ENCODE measurements at regions not wholly inside any gene's neighbourhood (a gene's known extent, or its start where the extent isn't known, plus 50 kb on each side); places are given as distances from the start of the nearest gene placed in this dataset.

DNA sequence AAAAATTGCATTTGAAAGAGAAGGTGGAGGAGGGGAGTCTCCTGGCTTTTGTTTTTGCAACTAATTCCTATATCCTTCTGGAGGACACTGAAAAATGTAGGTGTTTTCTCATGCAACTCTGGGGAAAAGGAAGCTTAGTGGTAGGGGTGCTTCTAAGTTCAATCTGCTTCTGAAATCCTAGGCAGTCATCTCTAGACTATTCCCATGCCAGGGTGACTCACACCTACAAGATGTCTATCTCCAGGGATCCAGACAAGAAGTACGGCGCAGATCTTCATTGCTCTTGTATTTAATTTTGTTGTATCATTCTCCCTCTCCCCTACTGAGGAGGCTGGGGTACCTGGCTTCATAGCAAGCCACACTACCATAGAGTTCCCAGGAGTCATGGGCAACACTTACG is 258.8 kb downstream of the PHF14 start:
- peaks cover 52% of the 10 kb centered on the region for H3K4me1 Mint-ChIP-seq
- TF ChIP-seq NANOG (IDR thresholded peaks at IDR 0.05; ENCODE audit: borderline replicate concordance) (no peak), ZNF114 (CRISPR knock-in tag; IDR thresholded peaks at IDR 0.05) (no peak), EZH2phosphoT487 (IDR thresholded peaks at IDR 0.05; ENCODE audit: unreplicated experiment) (no peak), CREB1 (CRISPR knock-in tag; IDR thresholded peaks at IDR 0.05; ENCODE audit: low read depth) (no peak), JUNB (IDR thresholded peaks at IDR 0.05; ENCODE audit: unreplicated experiment) (no peak), ZNF331 (CRISPR knock-in tag; IDR thresholded peaks at IDR 0.05; ENCODE audit: low read depth) (no peak), EZH2 (IDR thresholded peaks at IDR 0.05; ENCODE audit: low read depth, unreplicated experiment) (no peak), POLR2AphosphoS5 (IDR thresholded peaks at IDR 0.05; ENCODE audit: low read depth) (no peak)
- TF ChIP-seq, protein P1, sequence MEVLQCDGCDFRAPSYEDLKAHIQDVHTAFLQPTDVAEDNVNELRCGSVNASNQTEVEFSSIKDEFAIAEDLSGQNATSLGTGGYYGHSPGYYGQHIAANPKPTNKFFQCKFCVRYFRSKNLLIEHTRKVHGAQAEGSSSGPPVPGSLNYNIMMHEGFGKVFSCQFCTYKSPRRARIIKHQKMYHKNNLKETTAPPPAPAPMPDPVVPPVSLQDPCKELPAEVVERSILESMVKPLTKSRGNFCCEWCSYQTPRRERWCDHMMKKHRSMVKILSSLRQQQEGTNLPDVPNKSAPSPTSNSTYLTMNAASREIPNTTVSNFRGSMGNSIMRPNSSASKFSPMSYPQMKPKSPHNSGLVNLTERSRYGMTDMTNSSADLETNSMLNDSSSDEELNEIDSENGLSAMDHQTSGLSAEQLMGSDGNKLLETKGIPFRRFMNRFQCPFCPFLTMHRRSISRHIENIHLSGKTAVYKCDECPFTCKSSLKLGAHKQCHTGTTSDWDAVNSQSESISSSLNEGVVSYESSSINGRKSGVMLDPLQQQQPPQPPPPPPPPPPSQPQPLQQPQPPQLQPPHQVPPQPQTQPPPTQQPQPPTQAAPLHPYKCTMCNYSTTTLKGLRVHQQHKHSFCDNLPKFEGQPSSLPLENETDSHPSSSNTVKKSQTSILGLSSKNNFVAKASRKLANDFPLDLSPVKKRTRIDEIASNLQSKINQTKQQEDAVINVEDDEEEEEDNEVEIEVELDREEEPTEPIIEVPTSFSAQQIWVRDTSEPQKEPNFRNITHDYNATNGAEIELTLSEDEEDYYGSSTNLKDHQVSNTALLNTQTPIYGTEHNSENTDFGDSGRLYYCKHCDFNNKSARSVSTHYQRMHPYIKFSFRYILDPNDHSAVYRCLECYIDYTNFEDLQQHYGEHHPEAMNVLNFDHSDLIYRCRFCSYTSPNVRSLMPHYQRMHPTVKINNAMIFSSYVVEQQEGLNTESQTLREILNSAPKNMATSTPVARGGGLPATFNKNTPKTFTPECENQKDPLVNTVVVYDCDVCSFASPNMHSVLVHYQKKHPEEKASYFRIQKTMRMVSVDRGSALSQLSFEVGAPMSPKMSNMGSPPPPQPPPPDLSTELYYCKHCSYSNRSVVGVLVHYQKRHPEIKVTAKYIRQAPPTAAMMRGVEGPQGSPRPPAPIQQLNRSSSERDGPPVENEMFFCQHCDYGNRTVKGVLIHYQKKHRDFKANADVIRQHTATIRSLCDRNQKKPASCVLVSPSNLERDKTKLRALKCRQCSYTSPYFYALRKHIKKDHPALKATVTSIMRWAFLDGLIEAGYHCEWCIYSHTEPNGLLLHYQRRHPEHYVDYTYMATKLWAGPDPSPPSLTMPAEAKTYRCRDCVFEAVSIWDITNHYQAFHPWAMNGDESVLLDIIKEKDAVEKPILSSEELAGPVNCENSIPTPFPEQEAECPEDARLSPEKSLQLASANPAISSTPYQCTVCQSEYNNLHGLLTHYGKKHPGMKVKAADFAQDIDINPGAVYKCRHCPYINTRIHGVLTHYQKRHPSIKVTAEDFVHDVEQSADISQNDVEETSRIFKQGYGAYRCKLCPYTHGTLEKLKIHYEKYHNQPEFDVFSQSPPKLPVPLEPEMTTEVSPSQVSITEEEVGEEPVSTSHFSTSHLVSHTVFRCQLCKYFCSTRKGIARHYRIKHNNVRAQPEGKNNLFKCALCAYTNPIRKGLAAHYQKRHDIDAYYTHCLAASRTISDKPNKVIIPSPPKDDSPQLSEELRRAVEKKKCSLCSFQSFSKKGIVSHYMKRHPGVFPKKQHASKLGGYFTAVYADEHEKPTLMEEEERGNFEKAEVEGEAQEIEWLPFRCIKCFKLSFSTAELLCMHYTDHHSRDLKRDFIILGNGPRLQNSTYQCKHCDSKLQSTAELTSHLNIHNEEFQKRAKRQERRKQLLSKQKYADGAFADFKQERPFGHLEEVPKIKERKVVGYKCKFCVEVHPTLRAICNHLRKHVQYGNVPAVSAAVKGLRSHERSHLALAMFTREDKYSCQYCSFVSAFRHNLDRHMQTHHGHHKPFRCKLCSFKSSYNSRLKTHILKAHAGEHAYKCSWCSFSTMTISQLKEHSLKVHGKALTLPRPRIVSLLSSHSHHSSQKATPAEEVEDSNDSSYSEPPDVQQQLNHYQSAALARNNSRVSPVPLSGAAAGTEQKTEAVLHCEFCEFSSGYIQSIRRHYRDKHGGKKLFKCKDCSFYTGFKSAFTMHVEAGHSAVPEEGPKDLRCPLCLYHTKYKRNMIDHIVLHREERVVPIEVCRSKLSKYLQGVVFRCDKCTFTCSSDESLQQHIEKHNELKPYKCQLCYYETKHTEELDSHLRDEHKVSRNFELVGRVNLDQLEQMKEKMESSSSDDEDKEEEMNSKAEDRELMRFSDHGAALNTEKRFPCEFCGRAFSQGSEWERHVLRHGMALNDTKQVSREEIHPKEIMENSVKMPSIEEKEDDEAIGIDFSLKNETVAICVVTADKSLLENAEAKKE (CRISPR knock-in tag; IDR thresholded peaks at IDR 0.05) = no peak
- TF ChIP-seq, protein P2, sequence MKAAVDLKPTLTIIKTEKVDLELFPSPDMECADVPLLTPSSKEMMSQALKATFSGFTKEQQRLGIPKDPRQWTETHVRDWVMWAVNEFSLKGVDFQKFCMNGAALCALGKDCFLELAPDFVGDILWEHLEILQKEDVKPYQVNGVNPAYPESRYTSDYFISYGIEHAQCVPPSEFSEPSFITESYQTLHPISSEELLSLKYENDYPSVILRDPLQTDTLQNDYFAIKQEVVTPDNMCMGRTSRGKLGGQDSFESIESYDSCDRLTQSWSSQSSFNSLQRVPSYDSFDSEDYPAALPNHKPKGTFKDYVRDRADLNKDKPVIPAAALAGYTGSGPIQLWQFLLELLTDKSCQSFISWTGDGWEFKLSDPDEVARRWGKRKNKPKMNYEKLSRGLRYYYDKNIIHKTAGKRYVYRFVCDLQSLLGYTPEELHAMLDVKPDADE (IDR thresholded peaks at IDR 0.05) = no peak
- TF ChIP-seq, protein P3, sequence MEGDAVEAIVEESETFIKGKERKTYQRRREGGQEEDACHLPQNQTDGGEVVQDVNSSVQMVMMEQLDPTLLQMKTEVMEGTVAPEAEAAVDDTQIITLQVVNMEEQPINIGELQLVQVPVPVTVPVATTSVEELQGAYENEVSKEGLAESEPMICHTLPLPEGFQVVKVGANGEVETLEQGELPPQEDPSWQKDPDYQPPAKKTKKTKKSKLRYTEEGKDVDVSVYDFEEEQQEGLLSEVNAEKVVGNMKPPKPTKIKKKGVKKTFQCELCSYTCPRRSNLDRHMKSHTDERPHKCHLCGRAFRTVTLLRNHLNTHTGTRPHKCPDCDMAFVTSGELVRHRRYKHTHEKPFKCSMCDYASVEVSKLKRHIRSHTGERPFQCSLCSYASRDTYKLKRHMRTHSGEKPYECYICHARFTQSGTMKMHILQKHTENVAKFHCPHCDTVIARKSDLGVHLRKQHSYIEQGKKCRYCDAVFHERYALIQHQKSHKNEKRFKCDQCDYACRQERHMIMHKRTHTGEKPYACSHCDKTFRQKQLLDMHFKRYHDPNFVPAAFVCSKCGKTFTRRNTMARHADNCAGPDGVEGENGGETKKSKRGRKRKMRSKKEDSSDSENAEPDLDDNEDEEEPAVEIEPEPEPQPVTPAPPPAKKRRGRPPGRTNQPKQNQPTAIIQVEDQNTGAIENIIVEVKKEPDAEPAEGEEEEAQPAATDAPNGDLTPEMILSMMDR (conservative IDR thresholded peaks at IDR 0.05; ENCODE audit: low read depth in 2 of 2) = no peak
- TF ChIP-seq, protein P4, sequence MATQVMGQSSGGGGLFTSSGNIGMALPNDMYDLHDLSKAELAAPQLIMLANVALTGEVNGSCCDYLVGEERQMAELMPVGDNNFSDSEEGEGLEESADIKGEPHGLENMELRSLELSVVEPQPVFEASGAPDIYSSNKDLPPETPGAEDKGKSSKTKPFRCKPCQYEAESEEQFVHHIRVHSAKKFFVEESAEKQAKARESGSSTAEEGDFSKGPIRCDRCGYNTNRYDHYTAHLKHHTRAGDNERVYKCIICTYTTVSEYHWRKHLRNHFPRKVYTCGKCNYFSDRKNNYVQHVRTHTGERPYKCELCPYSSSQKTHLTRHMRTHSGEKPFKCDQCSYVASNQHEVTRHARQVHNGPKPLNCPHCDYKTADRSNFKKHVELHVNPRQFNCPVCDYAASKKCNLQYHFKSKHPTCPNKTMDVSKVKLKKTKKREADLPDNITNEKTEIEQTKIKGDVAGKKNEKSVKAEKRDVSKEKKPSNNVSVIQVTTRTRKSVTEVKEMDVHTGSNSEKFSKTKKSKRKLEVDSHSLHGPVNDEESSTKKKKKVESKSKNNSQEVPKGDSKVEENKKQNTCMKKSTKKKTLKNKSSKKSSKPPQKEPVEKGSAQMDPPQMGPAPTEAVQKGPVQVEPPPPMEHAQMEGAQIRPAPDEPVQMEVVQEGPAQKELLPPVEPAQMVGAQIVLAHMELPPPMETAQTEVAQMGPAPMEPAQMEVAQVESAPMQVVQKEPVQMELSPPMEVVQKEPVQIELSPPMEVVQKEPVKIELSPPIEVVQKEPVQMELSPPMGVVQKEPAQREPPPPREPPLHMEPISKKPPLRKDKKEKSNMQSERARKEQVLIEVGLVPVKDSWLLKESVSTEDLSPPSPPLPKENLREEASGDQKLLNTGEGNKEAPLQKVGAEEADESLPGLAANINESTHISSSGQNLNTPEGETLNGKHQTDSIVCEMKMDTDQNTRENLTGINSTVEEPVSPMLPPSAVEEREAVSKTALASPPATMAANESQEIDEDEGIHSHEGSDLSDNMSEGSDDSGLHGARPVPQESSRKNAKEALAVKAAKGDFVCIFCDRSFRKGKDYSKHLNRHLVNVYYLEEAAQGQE (IDR thresholded peaks at IDR 0.05; ENCODE audit: unreplicated experiment) = no peak

More for the DNA sequence above, 258.8 kb downstream of the PHF14 start:
- Histone ChIP-seq H3K79me2 (replicated peaks; ENCODE audit: insufficient read depth) (no peaks in the 10 kb centered on the region), H3K36me3 (ENCODE audit: insufficient read depth) (no peaks in the 10 kb centered on the region), H3K4me3 (no peak overlapping the region), H4K20me1 (replicated peaks; ENCODE audit: insufficient read depth) (no peaks in the 10 kb centered on the region), H2AFZ (no peak overlapping the region), H3F3A (replicated peaks; ENCODE audit: low read depth) (no peaks in the 10 kb centered on the region), H3K9me2 (ENCODE audit: insufficient read depth) (peaks cover 5% of the 10 kb centered on the region; the same call in 1 of the 2 replicates), H3K4me2 (no peak overlapping the region), H3K27me3 (ENCODE audit: insufficient read depth) (no peaks in the 10 kb centered on the region), H3K4me1 (ENCODE audit: insufficient read depth) (peaks cover 26% of the 10 kb centered on the region), H3K27ac (ENCODE audit: low read depth) (no peak overlapping the region)
- Mint-ChIP-seq H3K9me3 (no peaks in the 10 kb centered on the region), H3K27me3 (ENCODE audit: insufficient read depth, low read depth, poor library complexity) (peaks cover 12% of the 10 kb centered on the region), H3K36me3 (ENCODE audit: low read depth) (no peaks in the 10 kb centered on the region), H3K27ac (no peak overlapping the region), H3K4me3 (no peak overlapping the region)
- DNase-seq (ENCODE audit: low spot score) = no peak
- no peak for ATAC-seq

Data from GM23338 (cell line).